GM23338 (cell line): ENCODE measurements at regions not wholly inside any gene's neighbourhood (a gene's known extent, or its start where the extent isn't known, plus 50 kb on each side); places are given as distances from the start of the nearest gene placed in this dataset.

Experiments used
- ATAC-seq: fragments of 200-7000 bp; cut with Tn5 transposase; 3 replicates; pipeline ENCODE4 v1.9.1; 2020
- DNase-seq: peaks from one replicate; pipeline ENCODE4 v3.0.0-alpha.2; 2015; ENCODE audit warnings: low spot score
- H2AFZ ChIP-seq: fragments of 200-600 bp; sonication (generic); 2 replicates; pipeline ENCODE4 v1.8.0; 2016; ENCODE audit warnings: antibody characterized with exemption, mild to moderate bottlenecking, moderate library complexity
- H3F3A ChIP-seq: fragments of 200-600 bp; sonication (generic); replicated peaks from 2 replicates; pipeline ENCODE4 v1.8.0; 2017; ENCODE audit warnings: antibody characterized with exemption, mixed run types, low read depth
- H3K27ac ChIP-seq: fragments of 200-600 bp; sonication (generic); 2 replicates; pipeline ENCODE4 v1.6.1; 2016; ENCODE audit warnings: low read depth
- H3K27me3 ChIP-seq: fragments of 200-600 bp; sonication (generic); 2 replicates; pipeline ENCODE4 v1.8.0; 2016; ENCODE audit warnings: mild to moderate bottlenecking, mixed run types, moderate library complexity; ENCODE audit not compliant: insufficient read depth
- H3K36me3 ChIP-seq: fragments of 200-600 bp; sonication (generic); 2 replicates; pipeline ENCODE4 v1.8.0; 2016; ENCODE audit warnings: mild to moderate bottlenecking; ENCODE audit not compliant: insufficient read depth
- H3K4me1 ChIP-seq: fragments of 200-600 bp; sonication (generic); 2 replicates; pipeline ENCODE4 v1.8.0; 2016; ENCODE audit warnings: mild to moderate bottlenecking, moderate library complexity; ENCODE audit not compliant: insufficient read depth
- H3K4me2 ChIP-seq: fragments of 200-600 bp; sonication (generic); 2 replicates; pipeline ENCODE4 v1.7.1; 2017; ENCODE audit warnings: mixed run types
- H3K4me3 ChIP-seq: fragments of 200-600 bp; sonication (generic); 2 replicates; pipeline ENCODE4 v1.6.1; 2016; ENCODE audit warnings: mixed run types
- H3K79me2 ChIP-seq: fragments of 200-600 bp; sonication (generic); replicated peaks from 2 replicates; pipeline ENCODE4 v1.8.0; 2017; ENCODE audit warnings: mild to moderate bottlenecking; ENCODE audit not compliant: insufficient read depth
- H3K9me2 ChIP-seq: fragments of 200-600 bp; sonication (generic); 2 replicates; pipeline ENCODE4 v1.8.0; 2017; ENCODE audit not compliant: insufficient read depth
- H4K20me1 ChIP-seq: fragments of 200-600 bp; sonication (generic); replicated peaks from 2 replicates; pipeline ENCODE4 v1.8.0; 2017; ENCODE audit warnings: mild to moderate bottlenecking; ENCODE audit not compliant: insufficient read depth
- H3K27ac Mint-ChIP-seq: 2 replicates; pipeline ENCODE4 v1.8.0; 2020; ENCODE audit warnings: inconsistent platforms, mild to moderate bottlenecking, moderate library complexity, mixed read lengths
- H3K27me3 Mint-ChIP-seq: 3 replicates; pipeline ENCODE4 v1.8.0; 2022; ENCODE audit warnings: low read depth, mild to moderate bottlenecking, moderate library complexity, mixed read lengths, inconsistent platforms; ENCODE audit not compliant: insufficient read depth, poor library complexity
- H3K36me3 Mint-ChIP-seq: 3 replicates; pipeline ENCODE4 v1.8.0; 2021; ENCODE audit warnings: low read depth, mild to moderate bottlenecking, inconsistent platforms, moderate library complexity, mixed read lengths
- H3K4me1 Mint-ChIP-seq: 3 replicates; pipeline ENCODE4 v1.8.0; 2020; ENCODE audit warnings: mild to moderate bottlenecking, inconsistent platforms, mixed read lengths
- H3K4me3 Mint-ChIP-seq: 3 replicates; pipeline ENCODE4 v1.8.0; 2021; ENCODE audit warnings: moderate library complexity, mild to moderate bottlenecking, inconsistent platforms, mixed read lengths
- H3K9me3 Mint-ChIP-seq: 3 replicates; pipeline ENCODE4 v1.8.0; 2020; ENCODE audit warnings: moderate library complexity, mild to moderate bottlenecking, inconsistent platforms, mixed read lengths
- CTCF ChIP-seq, 2 experiments: fragments of 200-600 bp in 1 of 2; sonication (generic) in 1 of 2; conservative IDR thresholded peaks; 2 replicates each; pipeline versions ENCODE4 v1.5.1 to v1.6.1; 2016 to 2017; ENCODE audit warnings: antibody characterized with exemption in 2 of 2, low read depth in 2 of 2, mild to moderate bottlenecking in 2 of 2, moderate library complexity in 1 of 2
- ETS1 ChIP-seq: IDR thresholded peaks from 2 replicates; pipeline ENCODE4 v1.6.1; 2016; ENCODE audit warnings: antibody characterized with exemption
- EZH2 ChIP-seq: fragments of 200-600 bp; sonication (generic); IDR thresholded peaks from one replicate; pipeline ENCODE4 v1.8.0; 2017; ENCODE audit warnings: antibody characterized with exemption, mild to moderate bottlenecking, low read depth; ENCODE audit not compliant: unreplicated experiment
- EZH2phosphoT487 ChIP-seq: fragments of 200-600 bp; sonication (generic); IDR thresholded peaks from one replicate; pipeline ENCODE4 v1.8.1; 2018; ENCODE audit warnings: antibody characterized with exemption; ENCODE audit not compliant: unreplicated experiment
- JUNB ChIP-seq: IDR thresholded peaks from one replicate; pipeline ENCODE4 v1.6.1; 2016; ENCODE audit warnings: antibody characterized with exemption; ENCODE audit not compliant: unreplicated experiment
- NANOG ChIP-seq: IDR thresholded peaks from 2 replicates; pipeline ENCODE4 v1.6.1; 2016; ENCODE audit warnings: antibody characterized with exemption, borderline replicate concordance
- POLR2AphosphoS5 ChIP-seq: IDR thresholded peaks from 2 replicates; pipeline ENCODE4 v1.6.1; 2016; ENCODE audit warnings: antibody characterized with exemption, low read depth
- STAT1 ChIP-seq: IDR thresholded peaks from one replicate; pipeline ENCODE4 v1.6.1; 2016; ENCODE audit warnings: antibody characterized with exemption; ENCODE audit not compliant: unreplicated experiment
- ZNF114 ChIP-seq: fragments of 250-450 bp; sonication (Bioruptor Pico); IDR thresholded peaks from 2 replicates; pipeline ENCODE4 v1.5.0; 2020; ENCODE audit warnings: mild to moderate bottlenecking, moderate library complexity
- ZNF331 ChIP-seq: fragments of 250-450 bp; sonication (Bioruptor Pico); IDR thresholded peaks from 2 replicates; pipeline ENCODE4 v1.5.0; 2020; ENCODE audit warnings: low read depth, mild to moderate bottlenecking, moderate library complexity
- TF ChIP-seq, protein P1 (sequence below): IDR thresholded peaks from one replicate; pipeline ENCODE4 v1.6.1; 2018; ENCODE audit warnings: antibody characterized with exemption; ENCODE audit not compliant: unreplicated experiment

DNA sequence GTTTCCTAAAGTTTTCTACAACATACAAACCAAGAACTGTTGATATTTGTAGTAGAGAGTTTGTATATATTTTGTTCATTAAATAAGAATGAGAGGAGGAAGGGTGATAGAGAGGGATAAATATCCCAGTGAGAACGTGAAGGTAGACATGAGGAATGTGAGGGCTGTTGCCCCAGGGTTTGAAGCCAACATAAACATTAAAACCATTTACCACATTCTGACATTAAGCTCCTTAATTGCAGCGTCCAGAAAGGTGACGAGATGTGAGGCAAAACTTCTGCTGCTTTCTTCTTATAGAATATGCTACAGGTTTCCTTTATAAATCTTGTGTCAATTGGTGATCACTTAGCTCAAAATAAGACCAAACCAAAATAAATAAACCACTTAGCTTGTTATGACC is 267.8 kb upstream of the CNTN4 start:
- Histone ChIP-seq H4K20me1 (no peaks in the 10 kb centered on the region), H2AFZ (no peak overlapping the region), H3K4me2 (no peak overlapping the region), H3F3A (no peaks in the 10 kb centered on the region), H3K27ac (no peak overlapping the region), H3K36me3 (no peaks in the 10 kb centered on the region), H3K4me3 (no peak overlapping the region), H3K9me2 (no peaks in the 10 kb centered on the region), H3K27me3 (no peaks in the 10 kb centered on the region), H3K4me1 (no peaks in the 10 kb centered on the region), H3K79me2 (no peaks in the 10 kb centered on the region)
- no peaks in the 10 kb centered on the region for H3K27me3 Mint-ChIP-seq
- H3K4me1 Mint-ChIP-seq, result no peaks in the 10 kb centered on the region
- ATAC-seq, result no peak
- TF ChIP-seq, protein P1, sequence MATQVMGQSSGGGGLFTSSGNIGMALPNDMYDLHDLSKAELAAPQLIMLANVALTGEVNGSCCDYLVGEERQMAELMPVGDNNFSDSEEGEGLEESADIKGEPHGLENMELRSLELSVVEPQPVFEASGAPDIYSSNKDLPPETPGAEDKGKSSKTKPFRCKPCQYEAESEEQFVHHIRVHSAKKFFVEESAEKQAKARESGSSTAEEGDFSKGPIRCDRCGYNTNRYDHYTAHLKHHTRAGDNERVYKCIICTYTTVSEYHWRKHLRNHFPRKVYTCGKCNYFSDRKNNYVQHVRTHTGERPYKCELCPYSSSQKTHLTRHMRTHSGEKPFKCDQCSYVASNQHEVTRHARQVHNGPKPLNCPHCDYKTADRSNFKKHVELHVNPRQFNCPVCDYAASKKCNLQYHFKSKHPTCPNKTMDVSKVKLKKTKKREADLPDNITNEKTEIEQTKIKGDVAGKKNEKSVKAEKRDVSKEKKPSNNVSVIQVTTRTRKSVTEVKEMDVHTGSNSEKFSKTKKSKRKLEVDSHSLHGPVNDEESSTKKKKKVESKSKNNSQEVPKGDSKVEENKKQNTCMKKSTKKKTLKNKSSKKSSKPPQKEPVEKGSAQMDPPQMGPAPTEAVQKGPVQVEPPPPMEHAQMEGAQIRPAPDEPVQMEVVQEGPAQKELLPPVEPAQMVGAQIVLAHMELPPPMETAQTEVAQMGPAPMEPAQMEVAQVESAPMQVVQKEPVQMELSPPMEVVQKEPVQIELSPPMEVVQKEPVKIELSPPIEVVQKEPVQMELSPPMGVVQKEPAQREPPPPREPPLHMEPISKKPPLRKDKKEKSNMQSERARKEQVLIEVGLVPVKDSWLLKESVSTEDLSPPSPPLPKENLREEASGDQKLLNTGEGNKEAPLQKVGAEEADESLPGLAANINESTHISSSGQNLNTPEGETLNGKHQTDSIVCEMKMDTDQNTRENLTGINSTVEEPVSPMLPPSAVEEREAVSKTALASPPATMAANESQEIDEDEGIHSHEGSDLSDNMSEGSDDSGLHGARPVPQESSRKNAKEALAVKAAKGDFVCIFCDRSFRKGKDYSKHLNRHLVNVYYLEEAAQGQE, result no peak
- no peak for TF ChIP-seq ZNF114 (CRISPR knock-in tag)
- no peak for DNase-seq
- H3K4me3 Mint-ChIP-seq, result no peak overlapping the region
- no peak overlapping the region for H3K27ac Mint-ChIP-seq
- peaks cover 94% of the 10 kb centered on the region for H3K9me3 Mint-ChIP-seq
- H3K36me3 Mint-ChIP-seq, result peaks cover 25% of the 10 kb centered on the region

DNA sequence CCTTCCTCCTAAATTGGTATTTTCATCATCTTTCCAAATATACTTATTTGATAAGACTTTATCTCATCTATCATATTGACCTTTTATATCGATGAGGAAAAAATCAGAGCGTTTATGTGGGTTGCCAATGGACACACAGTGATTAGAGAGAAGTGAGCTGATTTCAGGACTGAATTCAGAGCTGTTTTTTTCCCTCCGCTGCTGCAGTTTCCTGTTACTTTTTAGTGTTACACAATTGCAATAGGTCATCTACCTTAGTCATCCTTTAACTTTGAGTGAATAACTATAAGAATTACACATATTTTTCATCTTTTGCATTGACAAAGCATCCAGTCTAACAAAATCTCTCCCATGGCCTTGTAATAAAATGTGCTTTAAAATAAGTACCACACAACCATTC is 266.3 kb upstream of the CNTN4 start:
- DNase-seq (no peak), ATAC-seq (no peak)
- no peaks in the 10 kb centered on the region for H3K9me2 ChIP-seq
- no peak for TF ChIP-seq NANOG
- TF ChIP-seq ZNF114 (CRISPR knock-in tag), result no peak
- H3F3A ChIP-seq, result no peaks in the 10 kb centered on the region
- no peaks in the 10 kb centered on the region for H3K79me2 ChIP-seq
- no peak overlapping the region for H3K27ac ChIP-seq
- H3K27me3 ChIP-seq, result no peaks in the 10 kb centered on the region
- no peak overlapping the region for H3K4me3 ChIP-seq
- H4K20me1 ChIP-seq, result no peaks in the 10 kb centered on the region
- no peaks in the 10 kb centered on the region for H3K4me1 Mint-ChIP-seq
- H3K4me3 Mint-ChIP-seq, result no peak overlapping the region
- H2AFZ ChIP-seq, result no peak overlapping the region
- no peaks in the 10 kb centered on the region for H3K4me1 ChIP-seq
- peaks cover 16% of the 10 kb centered on the region; the same call in 2 of the 3 replicates for H3K36me3 Mint-ChIP-seq
- peaks cover 94% of the 10 kb centered on the region for H3K9me3 Mint-ChIP-seq
- H3K27me3 Mint-ChIP-seq, result no peaks in the 10 kb centered on the region
- H3K27ac Mint-ChIP-seq, result no peak overlapping the region
- no peaks in the 10 kb centered on the region for H3K36me3 ChIP-seq
- no peak overlapping the region for H3K4me2 ChIP-seq

GRCh38 chr3:1843111-1843510 is 255.6 kb upstream of the CNTN4 start:
- DNase-seq, result no peak
- no peaks in the 10 kb centered on the region for H3K4me1 ChIP-seq
- TF ChIP-seq, protein P1, result no peak
- TF ChIP-seq POLR2AphosphoS5 (no peak), EZH2 (no peak), JUNB (no peak), CTCF (conservative IDR thresholded peaks at IDR 0.05; ENCODE audit: low read depth in 2 of 2) (no peak), EZH2phosphoT487 (no peak), ETS1 (no peak), ZNF331 (CRISPR knock-in tag) (no peak), STAT1 (no peak), ZNF114 (CRISPR knock-in tag) (no peak)

More at GRCh38 chr3:1843111-1843510, 255.6 kb upstream of the CNTN4 start:
- peaks cover 94% of the 10 kb centered on the region for H3K9me3 Mint-ChIP-seq
- Histone ChIP-seq H3F3A (no peaks in the 10 kb centered on the region), H3K27ac (no peak overlapping the region), H3K4me2 (no peak overlapping the region), H3K36me3 (no peaks in the 10 kb centered on the region), H4K20me1 (no peaks in the 10 kb centered on the region), H3K4me3 (no peak overlapping the region), H2AFZ (no peak overlapping the region), H3K79me2 (no peaks in the 10 kb centered on the region), H3K27me3 (no peaks in the 10 kb centered on the region), H3K9me2 (no peaks in the 10 kb centered on the region)
- peaks cover 2% of the 10 kb centered on the region for H3K27me3 Mint-ChIP-seq
- no peak overlapping the region for H3K4me3 Mint-ChIP-seq
- H3K4me1 Mint-ChIP-seq, result no peaks in the 10 kb centered on the region
- no peak overlapping the region for H3K27ac Mint-ChIP-seq
- ATAC-seq, result no peak
- peaks cover 42% of the 10 kb centered on the region for H3K36me3 Mint-ChIP-seq
